ENCODE measurements at regions not wholly inside any gene's neighbourhood (a gene's known extent, or its start where the extent isn't known, plus 50 kb on each side); places are given as distances from the start of the nearest gene placed in this dataset.
A peak's percentile ranks its signal among the peaks of the same experiment; 100 is the strongest.

DNA sequence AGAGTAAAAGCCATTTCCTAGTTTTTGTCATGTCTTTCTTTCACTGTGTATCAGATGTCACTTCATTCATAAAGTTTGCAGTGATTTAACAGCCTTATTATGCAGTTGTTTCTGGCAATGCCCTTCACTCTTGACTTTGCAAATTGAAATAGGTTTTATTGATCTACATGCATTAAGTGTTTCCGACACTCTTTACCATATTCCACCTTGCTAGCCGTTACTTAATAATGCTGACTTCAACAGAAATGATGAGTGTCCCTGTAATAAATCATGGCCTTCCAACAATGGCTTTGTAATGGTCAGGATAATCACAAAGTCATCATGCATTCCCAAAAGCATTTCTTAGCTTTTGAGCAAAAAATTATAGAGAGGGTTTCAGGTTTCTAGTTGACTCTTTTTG is 236.8 kb upstream of the FMN2 start:
- no peak for DNase-seq (ENCODE audit: low spot score)
- peaks cover 9% of the 10 kb centered on the region for H3K36me3 Mint-ChIP-seq
- TF ChIP-seq TEAD1 (CRISPR knock-in tag; IDR thresholded peaks at IDR 0.05), result no peak
- TF ChIP-seq, protein P1, sequence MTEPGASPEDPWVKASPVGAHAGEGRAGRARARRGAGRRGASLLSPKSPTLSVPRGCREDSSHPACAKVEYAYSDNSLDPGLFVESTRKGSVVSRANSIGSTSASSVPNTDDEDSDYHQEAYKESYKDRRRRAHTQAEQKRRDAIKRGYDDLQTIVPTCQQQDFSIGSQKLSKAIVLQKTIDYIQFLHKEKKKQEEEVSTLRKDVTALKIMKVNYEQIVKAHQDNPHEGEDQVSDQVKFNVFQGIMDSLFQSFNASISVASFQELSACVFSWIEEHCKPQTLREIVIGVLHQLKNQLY (CRISPR knock-in tag; IDR thresholded peaks at IDR 0.05), result no peak
- no peak for TF ChIP-seq ATF1 (CRISPR knock-in tag; IDR thresholded peaks at IDR 0.05)
- TF ChIP-seq, protein P2, sequence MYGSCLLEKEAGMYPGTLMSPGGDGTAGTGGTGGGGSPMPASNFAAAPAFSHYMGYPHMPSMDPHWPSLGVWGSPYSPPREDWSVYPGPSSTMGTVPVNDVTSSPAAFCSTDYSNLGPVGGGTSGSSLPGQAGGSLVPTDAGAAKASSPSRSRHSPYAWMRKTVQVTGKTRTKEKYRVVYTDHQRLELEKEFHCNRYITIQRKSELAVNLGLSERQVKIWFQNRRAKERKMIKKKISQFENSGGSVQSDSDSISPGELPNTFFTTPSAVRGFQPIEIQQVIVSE (CRISPR knock-in tag; IDR thresholded peaks at IDR 0.05; ENCODE audit: borderline replicate concordance), result no peak
- no peak for TF ChIP-seq FOXP1 (CRISPR knock-in tag; IDR thresholded peaks at IDR 0.05; ENCODE audit: borderline replicate concordance)
- TF ChIP-seq ZNF423 (CRISPR knock-in tag; IDR thresholded peaks at IDR 0.05), result no peak
- TF ChIP-seq OVOL2 (CRISPR knock-in tag; IDR thresholded peaks at IDR 0.05; ENCODE audit: borderline replicate concordance), result no peak
- no peak for TF ChIP-seq ZBTB21 (CRISPR knock-in tag; IDR thresholded peaks at IDR 0.05; ENCODE audit: borderline replicate concordance)
- no peak for TF ChIP-seq FOXK1 (CRISPR knock-in tag; IDR thresholded peaks at IDR 0.05)
- no peak for TF ChIP-seq SMAD4 (CRISPR knock-in tag; IDR thresholded peaks at IDR 0.05)
- TF ChIP-seq, protein P3, sequence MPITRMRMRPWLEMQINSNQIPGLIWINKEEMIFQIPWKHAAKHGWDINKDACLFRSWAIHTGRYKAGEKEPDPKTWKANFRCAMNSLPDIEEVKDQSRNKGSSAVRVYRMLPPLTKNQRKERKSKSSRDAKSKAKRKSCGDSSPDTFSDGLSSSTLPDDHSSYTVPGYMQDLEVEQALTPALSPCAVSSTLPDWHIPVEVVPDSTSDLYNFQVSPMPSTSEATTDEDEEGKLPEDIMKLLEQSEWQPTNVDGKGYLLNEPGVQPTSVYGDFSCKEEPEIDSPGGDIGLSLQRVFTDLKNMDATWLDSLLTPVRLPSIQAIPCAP (CRISPR knock-in tag; IDR thresholded peaks at IDR 0.05), result no peak
- TF ChIP-seq, protein P4, sequence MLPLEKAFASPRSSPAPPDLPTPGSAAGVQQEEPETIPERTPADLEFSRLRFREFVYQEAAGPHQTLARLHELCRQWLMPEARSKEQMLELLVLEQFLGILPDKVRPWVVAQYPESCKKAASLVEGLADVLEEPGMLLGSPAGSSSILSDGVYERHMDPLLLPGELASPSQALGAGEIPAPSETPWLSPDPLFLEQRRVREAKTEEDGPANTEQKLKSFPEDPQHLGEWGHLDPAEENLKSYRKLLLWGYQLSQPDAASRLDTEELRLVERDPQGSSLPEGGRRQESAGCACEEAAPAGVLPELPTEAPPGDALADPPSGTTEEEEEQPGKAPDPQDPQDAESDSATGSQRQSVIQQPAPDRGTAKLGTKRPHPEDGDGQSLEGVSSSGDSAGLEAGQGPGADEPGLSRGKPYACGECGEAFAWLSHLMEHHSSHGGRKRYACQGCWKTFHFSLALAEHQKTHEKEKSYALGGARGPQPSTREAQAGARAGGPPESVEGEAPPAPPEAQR (CRISPR knock-in tag; IDR thresholded peaks at IDR 0.05), result no peak
- TF ChIP-seq, protein P5, sequence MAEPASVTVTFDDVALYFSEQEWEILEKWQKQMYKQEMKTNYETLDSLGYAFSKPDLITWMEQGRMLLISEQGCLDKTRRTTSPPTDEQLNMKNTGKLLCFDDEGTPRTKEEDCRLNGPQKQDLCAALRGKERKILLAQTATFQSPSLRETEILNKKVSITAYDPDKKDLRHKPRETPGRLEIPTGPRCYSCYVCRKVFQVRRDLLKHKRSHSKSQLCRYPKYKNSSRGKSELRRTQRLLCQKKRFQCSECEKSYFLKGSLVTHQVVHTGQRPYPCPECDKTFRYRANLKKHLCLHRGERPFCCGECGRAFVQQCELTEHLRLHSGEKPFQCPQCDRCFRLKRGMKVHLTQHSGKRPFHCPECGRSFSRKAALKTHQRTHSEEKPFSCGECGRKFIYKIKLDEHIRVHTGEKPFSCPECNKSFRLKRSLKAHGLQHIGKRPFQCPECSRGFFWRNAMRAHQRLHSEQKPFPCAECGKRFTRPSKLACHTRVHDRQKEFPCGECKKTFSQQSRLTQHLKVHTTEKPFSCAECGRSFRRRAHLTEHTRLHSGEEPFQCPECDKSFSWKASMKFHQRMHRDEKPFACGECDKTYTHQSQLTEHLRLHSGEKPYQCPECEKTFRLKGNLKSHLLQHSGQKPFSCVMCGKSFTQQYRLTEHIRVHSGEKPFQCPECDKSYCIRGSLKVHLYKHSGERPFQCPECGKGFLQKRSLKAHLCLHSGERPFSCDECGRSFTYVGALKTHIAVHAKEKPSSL (CRISPR knock-in tag; conservative IDR thresholded peaks at IDR 0.05), result no peak
- TF ChIP-seq, protein P6, sequence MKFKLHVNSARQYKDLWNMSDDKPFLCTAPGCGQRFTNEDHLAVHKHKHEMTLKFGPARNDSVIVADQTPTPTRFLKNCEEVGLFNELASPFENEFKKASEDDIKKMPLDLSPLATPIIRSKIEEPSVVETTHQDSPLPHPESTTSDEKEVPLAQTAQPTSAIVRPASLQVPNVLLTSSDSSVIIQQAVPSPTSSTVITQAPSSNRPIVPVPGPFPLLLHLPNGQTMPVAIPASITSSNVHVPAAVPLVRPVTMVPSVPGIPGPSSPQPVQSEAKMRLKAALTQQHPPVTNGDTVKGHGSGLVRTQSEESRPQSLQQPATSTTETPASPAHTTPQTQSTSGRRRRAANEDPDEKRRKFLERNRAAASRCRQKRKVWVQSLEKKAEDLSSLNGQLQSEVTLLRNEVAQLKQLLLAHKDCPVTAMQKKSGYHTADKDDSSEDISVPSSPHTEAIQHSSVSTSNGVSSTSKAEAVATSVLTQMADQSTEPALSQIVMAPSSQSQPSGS (CRISPR knock-in tag; IDR thresholded peaks at IDR 0.05; ENCODE audit: borderline replicate concordance, low read depth), result no peak
- TF ChIP-seq ELF4 (CRISPR knock-in tag; IDR thresholded peaks at IDR 0.05; ENCODE audit: low read depth), result no peak
- ChIA-PET CTCF (no interaction called here), POLR2A (no interaction called here)
- H3K27ac Mint-ChIP-seq, result peak overlapping the region; percentile 51
- no peaks in the 10 kb centered on the region for H3K27me3 Mint-ChIP-seq (ENCODE audit: low read depth)
- no peak for ATAC-seq
- peaks cover 27% of the 10 kb centered on the region for H3K4me1 Mint-ChIP-seq
- H3K4me3 Mint-ChIP-seq, result no peak overlapping the region
- peaks cover 15% of the 10 kb centered on the region for H3K9me3 Mint-ChIP-seq

DNA sequence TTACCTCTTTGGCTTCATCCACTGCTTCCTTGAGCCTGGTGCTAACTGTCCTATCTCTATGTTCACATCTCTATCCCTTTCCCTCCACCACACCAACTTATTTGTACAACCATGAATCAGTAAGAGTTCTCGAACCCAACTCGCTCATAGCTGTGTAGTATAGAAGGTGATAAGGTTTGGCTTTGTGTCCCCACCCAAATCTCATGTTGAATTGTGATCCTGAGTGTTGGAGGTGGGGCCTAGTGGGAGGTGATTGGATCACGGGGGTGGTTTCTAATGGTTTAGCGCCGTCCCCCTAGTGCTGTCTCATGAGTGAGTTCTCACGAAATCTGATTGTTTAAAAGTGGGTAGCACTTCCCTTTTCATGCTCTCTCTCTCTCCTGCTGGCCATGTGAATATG is 235.6 kb upstream of the FMN2 start:
- DNase-seq (ENCODE audit: low spot score), result no peak
- Mint-ChIP-seq H3K4me1 (peaks cover 21% of the 10 kb centered on the region), H3K4me3 (no peak overlapping the region), H3K9me3 (peaks cover 15% of the 10 kb centered on the region), H3K27ac (no peak overlapping the region), H3K36me3 (peaks cover 9% of the 10 kb centered on the region), H3K27me3 (ENCODE audit: low read depth) (no peaks in the 10 kb centered on the region)
- ChIA-PET POLR2A (no interaction called here), CTCF (interaction anchor here (0.7 kb wide), 1 partner anchor 744 kb away, joined by 3 read pairs; no protein-coding TSS in a partner anchor)
- no peak for ATAC-seq
- TF ChIP-seq PRRX2 (CRISPR knock-in tag; IDR thresholded peaks at IDR 0.05), result no peak
- no peak for TF ChIP-seq ZNF396 (CRISPR knock-in tag; IDR thresholded peaks at IDR 0.05; ENCODE audit: borderline replicate concordance)
- TF ChIP-seq EMX1 (CRISPR knock-in tag; IDR thresholded peaks at IDR 0.05), result no peak
- TF ChIP-seq, protein P7, sequence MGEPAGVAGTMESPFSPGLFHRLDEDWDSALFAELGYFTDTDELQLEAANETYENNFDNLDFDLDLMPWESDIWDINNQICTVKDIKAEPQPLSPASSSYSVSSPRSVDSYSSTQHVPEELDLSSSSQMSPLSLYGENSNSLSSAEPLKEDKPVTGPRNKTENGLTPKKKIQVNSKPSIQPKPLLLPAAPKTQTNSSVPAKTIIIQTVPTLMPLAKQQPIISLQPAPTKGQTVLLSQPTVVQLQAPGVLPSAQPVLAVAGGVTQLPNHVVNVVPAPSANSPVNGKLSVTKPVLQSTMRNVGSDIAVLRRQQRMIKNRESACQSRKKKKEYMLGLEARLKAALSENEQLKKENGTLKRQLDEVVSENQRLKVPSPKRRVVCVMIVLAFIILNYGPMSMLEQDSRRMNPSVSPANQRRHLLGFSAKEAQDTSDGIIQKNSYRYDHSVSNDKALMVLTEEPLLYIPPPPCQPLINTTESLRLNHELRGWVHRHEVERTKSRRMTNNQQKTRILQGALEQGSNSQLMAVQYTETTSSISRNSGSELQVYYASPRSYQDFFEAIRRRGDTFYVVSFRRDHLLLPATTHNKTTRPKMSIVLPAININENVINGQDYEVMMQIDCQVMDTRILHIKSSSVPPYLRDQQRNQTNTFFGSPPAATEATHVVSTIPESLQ (CRISPR knock-in tag; IDR thresholded peaks at IDR 0.05), result no peak
- TF ChIP-seq MYBL2 (CRISPR knock-in tag; IDR thresholded peaks at IDR 0.05), result no peak
- TF ChIP-seq, protein P6 (CRISPR knock-in tag; IDR thresholded peaks at IDR 0.05; ENCODE audit: borderline replicate concordance, low read depth), result no peak
- TF ChIP-seq, protein P8, sequence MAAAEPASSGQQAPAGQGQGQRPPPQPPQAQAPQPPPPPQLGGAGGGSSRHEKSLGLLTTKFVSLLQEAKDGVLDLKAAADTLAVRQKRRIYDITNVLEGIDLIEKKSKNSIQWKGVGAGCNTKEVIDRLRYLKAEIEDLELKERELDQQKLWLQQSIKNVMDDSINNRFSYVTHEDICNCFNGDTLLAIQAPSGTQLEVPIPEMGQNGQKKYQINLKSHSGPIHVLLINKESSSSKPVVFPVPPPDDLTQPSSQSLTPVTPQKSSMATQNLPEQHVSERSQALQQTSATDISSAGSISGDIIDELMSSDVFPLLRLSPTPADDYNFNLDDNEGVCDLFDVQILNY (CRISPR knock-in tag; IDR thresholded peaks at IDR 0.05), result no peak
- TF ChIP-seq CBFB (CRISPR knock-in tag; IDR thresholded peaks at IDR 0.05; ENCODE audit: low read depth), result no peak
- TF ChIP-seq CREB1 (CRISPR knock-in tag; IDR thresholded peaks at IDR 0.05), result no peak

All from WTC11 (cell line).